Astrocyte of the hippocampus (primary cell): ENCODE measurements at regions not wholly inside any gene's neighbourhood (a gene's known extent, or its start where the extent isn't known, plus 50 kb on each side); places are given as distances from the start of the nearest gene placed in this dataset.
A peak's percentile ranks its signal among the peaks of the same experiment; 100 is the strongest.

Experiments
- DNase-seq: peaks from one replicate; pipeline ENCODE4 v3.0.0; 2011; ENCODE audit warnings: low read depth, low spot score

DNA sequence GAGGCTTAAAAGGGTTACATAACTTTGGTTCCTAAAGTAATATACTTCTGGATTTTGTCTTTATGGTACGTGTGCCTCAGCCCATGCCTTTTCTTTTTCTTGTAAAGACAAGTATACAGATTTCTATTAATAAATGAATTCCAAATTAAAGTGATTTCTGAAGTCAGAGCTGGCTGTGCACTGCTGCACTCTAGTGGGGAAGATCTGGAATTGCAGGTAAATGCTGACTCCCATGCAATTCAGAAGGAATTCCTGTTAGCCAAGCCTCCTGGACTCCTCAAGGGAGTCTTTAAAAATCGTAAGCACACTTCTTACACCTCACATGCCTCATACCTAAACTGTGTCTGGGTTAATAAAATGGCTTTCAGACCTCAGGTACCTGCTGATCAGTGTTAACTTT is 118.4 kb upstream of the SLC7A1 start:
- peak; percentile 42 for DNase-seq

DNA sequence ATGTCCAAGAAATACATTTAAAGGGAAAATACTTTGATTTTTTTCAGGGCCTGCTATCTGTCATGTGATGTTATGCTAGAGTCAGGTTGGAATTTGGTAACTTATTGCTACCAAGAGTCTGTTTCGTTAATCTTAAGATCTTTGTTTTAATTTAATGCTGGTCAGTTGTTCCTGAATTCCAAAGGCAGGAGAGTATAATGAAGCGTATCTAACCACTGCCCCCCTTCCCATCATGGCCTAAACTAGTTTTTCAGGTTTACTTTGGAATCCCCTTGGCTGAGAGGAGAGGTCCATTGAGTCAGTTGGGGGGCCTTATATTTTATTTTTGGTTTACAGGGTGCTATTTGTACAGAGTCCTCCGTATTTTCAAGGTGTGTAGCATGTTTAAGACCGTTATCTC is 116.3 kb upstream of the SLC7A1 start:
- no peak for DNase-seq

DNA sequence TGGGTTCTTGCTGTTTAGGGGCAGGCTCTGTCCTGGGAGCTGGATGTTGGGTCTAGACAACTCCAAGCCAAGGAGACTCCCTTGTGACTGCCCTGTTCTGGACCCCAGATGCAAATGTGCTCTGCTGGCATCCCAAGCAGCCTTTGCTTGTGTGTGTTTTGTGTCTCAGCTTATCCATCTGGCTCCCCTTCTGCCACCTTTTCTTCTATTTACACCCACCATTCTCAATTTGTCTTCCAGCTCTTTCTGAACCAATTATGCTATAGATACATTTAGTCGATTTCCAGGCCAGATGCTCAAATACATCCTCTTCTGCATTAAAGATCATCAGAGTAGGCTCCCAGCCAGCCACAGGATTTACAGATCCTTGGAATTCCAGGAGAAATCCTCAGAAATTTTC is 115.0 kb upstream of the SLC7A1 start:
- no peak for DNase-seq

DNA sequence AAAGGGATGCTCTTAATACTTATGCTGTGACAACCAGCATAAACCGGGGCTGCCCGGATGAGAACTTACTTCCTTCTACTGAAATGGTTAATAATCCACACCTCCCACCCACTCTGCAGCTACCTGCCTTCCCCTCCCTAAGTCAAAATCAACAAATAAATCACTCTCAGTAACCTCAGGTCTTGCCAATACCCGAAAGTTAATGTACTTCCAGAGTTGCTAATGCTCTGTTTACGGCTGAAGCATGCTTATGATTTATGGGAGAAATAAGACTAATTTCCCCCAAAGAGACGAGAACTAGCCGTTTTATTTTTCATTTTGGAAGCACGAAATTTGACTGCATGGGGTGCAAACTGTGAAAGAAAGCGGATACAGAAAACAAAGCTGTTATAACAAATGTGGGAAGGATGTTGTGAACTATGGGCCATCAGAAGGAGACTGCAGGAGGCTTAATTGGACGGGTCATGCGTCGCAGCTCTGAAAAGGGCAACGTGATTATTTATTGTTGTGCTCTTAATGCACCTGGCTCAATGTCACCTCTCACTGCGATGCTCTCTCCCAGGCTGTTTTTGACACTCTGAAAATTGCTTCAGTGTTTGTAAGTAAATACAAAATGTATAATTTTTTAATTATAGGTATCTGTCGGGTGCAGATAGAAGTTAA is 114.0 kb upstream of the SLC7A1 start:
- no peak for DNase-seq

DNA sequence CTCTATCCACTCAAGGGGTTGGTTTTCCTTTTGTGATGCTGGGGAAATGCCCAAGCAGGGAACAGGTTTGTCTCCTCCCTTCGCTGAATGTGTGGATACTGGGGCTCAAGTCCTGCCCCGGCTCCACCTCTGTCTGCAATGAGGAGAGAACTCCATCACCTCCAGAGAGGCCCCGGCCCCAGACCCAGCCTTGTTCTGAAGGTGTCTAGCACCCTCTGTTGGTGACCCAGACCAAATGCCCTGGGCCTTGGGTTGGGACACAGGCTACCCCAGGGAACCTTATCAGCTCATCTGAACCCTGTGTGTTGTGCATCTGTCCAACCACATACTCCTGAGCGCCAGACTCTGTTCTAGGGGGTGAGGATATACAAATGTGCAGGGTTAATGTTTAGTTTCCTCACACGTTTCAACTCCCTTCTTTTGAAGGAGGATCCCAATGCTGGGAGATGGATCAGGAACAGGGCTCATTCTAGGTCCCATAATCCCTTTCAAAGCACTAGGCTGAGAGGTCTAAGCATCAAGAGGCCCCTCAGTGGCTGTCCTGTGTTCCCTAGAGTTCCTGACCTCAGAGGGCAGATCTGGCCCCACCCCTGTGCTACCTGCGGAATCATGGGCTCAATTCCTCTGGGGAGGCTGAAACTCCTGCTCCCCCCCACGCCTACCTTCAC is 112.5 kb upstream of the SLC7A1 start:
- peak; percentile 59 for DNase-seq

DNA sequence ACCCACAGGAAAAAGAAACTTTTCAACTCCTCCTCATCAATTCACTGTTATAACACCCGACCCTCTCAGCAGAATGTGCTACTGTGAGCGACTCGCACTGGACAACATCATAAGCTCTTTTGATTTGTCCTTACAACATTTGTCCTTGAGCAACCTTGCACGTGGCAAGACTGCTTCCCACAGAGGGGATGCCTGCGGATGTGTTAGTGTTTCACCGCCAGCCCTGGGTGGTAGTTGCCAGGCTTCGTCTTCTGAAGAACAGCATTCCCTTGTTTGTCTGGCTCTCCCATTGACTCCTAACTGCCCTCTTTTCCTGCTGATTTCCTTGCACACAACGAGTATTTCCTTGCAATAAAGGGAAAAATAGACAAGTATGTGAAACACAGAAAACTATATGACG is 111.4 kb upstream of the SLC7A1 start:
- no peak for DNase-seq

DNA sequence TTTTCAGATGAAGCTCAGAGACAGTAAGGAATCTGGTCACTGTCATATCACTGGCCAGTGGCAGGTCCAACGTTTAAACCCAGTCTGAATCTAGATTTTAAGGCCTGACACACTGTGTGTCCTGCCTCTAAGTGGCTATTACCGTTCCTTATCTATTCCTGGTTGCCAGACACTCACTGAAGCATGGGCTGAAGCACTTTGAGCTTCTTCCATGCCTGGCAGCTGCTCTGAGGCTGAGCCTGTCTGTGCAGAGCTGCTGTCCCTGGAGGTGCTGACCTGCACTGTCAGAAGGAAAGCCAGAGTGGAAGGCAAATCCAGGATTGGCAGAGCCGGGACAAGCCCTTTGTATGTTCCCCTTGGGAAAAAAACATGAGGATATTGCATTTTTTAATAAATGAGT is 109.2 kb upstream of the SLC7A1 start:
- no peak for DNase-seq

DNA sequence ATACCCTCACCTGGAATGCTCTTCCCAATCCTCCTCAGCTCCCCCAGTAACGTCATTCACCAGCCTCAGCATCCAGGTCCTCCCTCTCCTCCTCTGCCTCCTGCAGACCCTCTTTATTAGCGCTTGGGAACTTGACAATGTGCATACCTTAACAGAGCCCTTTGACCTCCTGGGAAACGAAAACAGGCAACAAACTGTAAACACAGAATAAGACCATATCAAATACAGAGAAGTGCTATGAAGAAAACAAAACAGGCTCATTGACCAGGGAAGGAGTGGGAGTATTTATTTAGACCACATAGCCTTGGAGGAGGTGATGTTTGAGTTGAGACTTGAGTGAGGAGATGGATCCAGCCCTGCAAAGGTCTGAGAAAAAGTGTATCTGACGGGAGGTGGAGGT is 107.9 kb upstream of the SLC7A1 start:
- DNase-seq = no peak

DNA sequence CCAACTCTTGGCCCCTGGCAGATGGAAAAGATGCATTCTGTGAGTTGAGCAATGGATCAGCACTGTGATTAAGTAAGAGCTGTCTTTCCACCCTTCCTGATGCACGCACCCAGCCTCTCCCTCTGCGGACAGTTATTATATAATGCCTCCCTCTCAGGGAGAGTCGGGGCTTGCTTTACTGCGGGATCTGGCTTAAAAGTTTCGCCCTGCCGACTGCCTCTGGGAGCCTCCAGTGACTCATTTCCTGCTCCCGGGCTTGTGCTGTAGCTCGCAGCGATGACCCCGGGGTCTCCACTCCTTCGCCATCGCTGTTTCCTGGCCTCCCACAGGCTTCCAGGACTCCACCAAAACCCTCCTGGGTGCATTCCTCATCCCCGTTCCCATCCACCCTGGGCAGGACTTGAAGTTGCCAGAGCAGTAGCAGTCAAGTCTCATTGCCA is 107.4 kb upstream of the SLC7A1 start:
- peak; percentile 55 for DNase-seq

DNA sequence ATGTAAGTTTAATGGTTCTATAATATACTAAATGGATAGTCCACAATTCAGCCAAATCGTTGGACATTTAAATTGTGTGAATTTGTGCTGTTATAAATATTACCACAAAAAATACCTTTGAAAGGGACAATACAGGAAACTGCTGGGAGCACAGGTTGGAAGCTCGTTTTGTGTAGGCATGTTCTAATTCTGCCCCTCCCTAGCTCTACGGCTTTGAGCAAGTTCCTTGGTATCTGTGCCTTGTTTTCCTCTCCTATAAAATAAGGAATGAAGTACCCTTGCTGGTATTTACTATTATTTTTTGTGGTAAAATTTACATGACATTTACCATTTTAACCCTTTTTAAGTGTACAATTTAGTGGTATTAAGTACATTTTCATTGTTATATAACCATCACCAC is 102.6 kb upstream of the SLC7A1 start:
- no peak for DNase-seq

DNA sequence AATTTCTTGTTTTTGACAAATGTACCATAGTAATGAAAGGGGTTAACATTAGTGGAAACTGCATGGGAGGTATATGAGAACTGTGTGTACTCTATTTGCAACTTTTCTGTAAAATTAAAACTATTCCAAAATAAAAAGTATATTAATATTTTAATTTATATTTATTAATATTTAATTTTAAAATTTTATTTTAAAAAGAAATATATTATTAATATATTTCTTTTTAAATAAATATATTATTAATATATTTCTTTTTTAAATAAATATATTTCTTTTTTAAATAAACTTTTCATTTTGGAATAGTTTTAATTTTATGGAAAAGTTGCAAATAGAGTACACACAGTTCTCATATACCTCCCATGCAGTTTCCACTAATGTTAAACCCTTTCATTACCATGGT is 101.1 kb upstream of the SLC7A1 start:
- DNase-seq = no peak

DNA sequence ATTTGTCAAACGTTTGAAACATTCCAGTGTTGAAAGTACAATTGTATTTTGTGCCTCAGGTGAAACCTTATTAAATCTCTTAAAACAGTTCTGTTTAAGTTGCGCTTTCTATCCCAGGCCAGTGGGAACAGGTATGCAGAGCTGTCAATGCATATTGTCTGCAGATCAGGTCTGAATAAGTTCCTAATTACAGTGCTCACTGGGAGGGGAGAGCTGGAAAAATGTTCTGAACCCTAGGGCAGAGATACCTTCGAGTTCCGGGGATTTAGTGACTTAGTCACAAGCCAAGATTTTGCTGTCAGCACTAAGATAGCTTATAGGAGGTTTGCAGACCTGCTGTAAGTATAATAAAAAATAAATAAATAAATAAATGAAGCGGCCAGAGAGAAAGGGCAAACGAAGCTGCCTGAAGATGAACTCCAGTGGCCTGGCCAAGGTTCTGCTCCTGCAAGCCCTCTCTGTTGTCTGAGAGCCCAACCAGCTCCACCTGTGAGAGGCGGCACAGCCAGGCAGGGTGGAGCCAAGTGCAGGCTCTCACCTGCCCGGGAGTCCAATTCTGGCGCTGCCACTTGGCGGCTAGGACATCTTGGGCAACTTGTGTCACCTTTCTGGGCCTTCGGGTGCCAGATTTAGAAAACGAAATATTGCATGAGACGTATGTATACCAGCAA is 97.9 kb upstream of the SLC7A1 start:
- DNase-seq = no peak

DNA sequence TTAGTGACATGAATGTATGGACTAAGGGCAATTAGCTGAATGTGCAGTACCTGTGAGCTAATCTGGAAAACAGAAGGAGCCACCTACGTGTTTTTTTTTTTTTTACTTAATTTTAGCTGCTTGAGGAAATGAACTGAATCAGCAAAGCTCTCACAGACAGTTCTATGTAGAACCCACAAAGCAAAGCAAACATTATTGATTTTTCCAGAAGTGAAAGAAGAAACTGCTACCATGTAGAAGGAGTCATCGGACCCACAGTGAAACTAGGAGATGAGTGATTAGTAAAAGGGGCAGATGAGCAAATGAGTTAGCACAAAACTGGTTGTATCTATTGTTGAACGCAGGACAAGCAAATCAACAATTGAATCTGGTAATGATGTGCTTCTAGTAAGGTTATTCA is 94.1 kb upstream of the SLC7A1 start:
- DNase-seq = no peak

DNA sequence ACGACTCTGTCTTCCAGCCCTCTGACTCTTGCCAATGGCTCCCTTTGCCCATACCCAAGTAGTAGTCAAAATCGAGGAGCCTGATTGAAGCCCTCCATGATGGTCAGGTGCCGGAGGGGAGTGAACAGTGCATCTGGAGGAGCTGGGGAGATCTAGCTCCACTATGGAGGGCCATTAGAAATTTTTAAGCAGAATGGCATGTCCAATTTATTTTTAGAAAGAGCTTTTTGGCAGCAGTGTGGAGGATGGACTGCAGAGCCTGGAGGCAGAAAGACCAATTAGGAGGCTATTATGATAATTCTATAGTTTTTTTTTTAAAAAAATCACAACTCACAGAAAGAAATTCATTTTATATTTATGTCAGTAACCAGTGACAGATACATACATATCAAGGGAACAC is 92.7 kb upstream of the SLC7A1 start:
- no peak for DNase-seq

DNA sequence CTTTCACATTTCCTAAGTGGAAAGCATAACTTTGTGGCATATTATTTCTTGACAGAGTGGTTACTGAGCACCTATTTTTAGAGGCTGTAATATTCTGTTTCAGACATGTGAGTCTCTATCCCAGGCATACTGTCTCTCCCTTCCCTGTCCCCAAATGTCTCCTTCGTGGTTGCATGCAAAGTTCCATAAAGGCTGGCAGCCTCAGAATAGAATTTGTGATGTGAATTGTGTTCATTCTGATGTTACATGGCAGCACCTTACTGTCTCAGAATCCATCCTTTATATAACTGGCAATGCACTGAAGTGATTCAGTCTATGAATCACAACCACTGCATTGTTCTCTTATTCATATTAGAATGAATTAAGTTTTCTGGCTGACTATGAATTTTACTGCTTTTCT is 89.0 kb upstream of the SLC7A1 start:
- peak; percentile 40 for DNase-seq

DNA sequence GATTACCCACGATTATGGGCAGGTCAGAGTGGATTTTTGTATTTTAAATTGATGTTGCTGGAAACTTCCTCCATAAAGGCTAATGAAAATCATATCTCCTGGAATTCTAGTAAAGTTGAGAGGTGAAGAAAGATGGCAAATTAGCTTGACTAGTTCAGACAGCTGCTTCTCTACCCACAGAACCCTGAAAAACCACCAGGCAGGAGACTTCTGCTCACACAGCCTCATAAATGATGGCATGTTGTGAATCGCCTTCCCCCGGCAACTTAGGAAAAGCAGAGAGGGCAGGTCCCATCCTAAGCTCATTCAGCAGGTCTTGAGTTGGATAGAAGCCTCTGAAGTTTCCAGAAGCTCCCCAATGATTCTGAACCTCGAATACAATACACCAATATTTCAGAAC is 87.6 kb upstream of the SLC7A1 start:
- no peak for DNase-seq

DNA sequence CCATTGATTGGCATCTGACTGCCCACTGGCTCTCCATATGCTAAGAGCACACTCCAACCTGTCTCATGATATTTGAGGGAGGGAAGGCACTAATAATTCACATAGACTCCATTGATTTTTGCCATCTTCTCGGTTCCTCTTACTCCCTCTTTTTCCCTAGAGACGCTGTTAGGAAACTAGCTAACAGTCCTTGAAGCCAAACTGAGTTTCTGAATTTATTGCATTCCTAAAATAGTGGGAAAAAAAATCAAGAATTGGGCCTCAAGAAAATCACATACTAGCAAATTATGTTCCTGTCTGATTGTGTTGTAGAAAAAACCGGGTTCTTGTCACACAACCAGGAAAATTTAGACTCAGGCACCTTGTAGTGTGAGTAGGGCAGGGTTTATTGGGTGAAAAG is 86.4 kb upstream of the SLC7A1 start:
- no peak for DNase-seq

DNA sequence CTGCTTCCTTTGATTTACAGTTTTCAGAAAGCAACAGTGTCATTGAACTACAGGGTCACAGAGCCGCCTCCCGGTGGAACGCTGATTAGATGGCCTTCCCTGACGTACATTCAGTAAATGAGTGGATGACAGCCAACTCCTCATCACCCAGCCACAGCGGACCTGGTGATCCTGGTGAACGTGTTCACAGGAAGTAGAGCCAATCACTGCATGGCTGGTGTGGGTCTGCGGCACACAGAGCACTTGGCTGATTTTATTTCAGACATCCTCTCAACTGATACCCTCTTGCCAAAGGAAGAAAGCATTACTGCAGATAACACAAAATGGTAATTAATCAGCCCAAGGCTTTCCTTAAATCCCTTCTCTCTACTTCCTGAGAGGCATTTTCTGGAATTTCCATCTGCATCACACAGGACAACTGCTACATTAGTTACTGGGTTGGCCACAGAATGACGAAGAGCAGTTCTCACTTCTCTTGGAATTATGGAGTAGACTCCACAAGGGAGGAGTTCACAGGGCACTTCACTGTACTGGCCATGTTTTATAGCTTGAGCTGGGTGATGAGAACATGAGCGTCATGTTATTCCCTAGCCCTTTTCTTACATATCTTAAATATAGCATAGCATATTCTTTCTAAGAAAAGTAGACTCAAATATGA is 84.0 kb upstream of the SLC7A1 start:
- no peak for DNase-seq

DNA sequence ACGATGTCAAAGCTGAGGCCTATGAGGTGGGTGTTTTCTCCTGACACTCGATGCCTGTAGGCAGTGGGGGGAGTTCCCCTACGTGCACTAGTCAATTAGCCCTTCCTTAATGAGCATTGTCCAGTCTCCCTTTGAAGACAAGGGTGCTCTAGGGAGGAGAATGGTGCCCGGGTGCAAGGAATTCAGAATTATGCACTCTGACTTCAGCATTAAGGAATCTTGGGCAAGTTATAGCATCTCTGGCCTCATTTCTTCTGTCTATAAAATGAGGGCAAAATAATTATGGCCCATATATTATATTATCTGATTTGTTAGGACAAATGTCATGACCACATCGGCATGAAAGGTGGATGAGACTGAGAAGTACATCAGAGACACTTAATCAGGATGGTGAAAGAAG is 82.1 kb upstream of the SLC7A1 start:
- DNase-seq = no peak

DNA sequence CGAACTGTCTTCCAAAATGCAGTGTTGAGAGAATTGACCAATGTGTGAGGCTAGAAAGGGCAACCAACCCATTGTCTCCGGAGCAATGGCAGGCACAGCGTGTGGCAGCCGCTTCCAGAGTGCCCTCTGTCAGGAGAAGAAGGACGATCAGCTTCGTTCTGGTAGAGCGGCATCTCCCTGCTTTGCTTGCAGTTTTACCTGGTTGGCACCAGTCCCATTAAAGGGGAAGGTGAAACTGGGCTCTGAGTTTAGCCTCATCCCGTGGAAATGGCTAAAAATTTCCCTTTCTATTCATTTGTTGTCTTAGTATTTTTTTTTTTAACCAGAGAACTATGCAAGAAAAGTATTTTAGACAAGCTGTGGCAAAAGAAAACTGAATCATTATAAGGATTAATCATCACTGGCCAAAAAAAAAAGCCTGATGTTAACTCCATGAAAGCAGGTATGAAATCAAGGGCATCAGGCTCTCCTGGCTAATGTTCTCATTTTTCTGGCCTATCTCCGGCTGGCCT is 81.5 kb upstream of the SLC7A1 start:
- DNase-seq = peak; percentile 14

DNA sequence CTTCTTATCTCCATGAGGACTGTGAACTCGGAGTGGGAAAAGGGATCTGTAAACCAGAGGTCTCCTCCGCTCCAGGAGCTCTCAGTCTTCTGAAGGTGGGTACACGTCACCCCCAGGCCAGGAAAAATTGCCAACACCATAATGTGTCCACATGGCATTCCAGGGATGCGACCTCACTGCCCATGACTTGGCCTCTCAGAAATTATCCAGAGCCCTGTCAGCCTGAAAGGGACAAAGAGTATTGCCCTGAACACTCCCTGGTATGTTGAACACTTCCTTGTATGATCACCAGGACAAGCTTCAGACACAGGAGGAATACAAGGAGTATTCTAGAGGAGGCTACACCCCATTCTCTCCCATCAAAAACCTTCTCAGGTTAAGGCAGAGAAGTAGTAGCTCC is 81.0 kb upstream of the SLC7A1 start:
- DNase-seq = peak; percentile 54

DNA sequence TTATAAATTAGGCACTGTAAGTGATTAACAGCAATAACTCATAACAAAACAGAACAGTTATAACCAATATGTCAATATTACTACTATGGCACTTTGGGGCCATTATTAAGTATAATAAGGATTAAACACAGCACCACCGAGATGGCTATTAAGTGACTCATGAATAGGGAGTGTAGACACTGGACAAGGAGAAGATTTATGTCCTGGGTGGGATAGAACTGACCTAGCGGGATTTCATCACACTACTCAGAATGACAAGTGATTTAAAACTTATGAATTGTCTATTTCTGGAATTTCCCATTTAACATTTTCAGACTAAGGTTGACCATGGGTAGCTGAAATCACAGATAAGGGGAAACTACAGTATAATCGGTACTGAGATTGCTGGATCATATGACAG is 79.0 kb upstream of the SLC7A1 start:
- DNase-seq = no peak
